ENCODE measurements at regions not wholly inside any gene's neighbourhood (a gene's known extent, or its start where the extent isn't known, plus 50 kb on each side); places are given as distances from the start of the nearest gene placed in this dataset.

- no peak for DNase-seq
Measured at GRCh38 chr16:73172241-73172972, 124.5 kb upstream of the ZFHX3 start.

- no peak for DNase-seq
Measured at GRCh38 chr16:73171901-73172240, 123.9 kb upstream of the ZFHX3 start.

DNA sequence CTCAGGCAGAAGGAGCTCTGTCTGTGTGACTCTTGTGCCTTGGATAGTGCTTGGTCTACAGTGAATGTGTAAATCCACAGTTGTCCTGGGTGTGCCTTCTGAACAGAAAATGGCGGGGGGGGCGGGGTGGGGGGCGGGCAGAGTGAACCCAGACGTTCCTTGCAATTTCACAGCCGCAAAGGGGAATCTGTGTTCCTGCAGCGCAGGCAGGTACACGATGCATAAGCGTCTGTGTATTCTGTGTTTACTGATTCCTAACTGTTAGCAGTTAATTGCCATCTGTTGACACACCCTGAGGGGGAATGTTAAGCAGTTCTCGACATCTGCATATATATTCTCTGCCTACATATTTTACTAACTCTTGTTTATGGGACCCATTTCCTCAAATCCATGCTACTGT is 123.5 kb upstream of the ZFHX3 start:
- peak; percentile 62 for DNase-seq

- no peak for DNase-seq
Measured at GRCh38 chr16:73170612-73171038, 122.7 kb upstream of the ZFHX3 start.

- DNase-seq, result no peak
Measured at GRCh38 chr16:73166947-73167550, 119.1 kb upstream of the ZFHX3 start.

- no peak for DNase-seq
Measured at GRCh38 chr16:73166441-73166851, 118.5 kb upstream of the ZFHX3 start.

- DNase-seq, result no peak
Measured at GRCh38 chr16:73163238-73163815, 115.4 kb upstream of the ZFHX3 start.

- no peak for DNase-seq
Measured at GRCh38 chr16:73161977-73162376, 114.0 kb upstream of the ZFHX3 start.

DNA sequence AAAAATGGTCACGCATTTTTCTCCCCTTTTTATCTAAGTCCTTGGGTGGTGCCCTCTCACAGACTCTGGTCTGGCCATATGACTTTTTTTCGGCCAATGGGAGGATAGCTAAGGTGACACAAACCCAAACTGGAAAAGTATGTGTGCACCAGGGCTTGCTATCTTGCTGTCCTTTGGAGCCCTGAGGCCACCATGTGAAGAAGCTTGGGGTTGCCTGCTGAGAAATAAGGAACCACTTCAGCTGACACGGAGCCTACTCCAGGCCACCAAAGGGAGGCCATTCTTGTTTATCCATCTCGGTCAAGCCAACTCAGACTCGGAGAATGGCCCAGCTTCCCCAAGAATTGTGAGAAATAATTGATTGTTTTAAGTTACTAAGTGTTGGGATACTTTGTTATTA is 111.4 kb upstream of the ZFHX3 start:
- DNase-seq, result no peak

DNA sequence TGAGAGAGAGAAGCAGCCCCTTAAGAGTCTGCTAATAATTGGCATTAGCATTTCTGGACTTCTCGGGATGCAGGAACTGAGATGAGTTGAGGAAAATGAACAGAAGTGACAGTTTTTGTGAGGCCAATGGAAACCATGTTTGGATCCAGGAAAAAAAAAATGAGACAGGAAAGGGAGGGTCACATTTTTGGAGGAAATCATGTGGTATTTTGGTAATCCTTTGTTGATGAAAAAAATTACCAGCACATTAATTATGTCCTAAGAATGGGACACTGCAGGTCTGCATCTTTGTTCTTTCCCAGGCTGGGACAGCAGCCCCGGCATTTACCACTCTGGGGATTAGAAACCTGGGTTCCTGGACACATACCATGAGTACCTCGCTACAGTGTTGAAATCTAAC is 109.9 kb upstream of the ZFHX3 start:
- DNase-seq, result no peak

DNA sequence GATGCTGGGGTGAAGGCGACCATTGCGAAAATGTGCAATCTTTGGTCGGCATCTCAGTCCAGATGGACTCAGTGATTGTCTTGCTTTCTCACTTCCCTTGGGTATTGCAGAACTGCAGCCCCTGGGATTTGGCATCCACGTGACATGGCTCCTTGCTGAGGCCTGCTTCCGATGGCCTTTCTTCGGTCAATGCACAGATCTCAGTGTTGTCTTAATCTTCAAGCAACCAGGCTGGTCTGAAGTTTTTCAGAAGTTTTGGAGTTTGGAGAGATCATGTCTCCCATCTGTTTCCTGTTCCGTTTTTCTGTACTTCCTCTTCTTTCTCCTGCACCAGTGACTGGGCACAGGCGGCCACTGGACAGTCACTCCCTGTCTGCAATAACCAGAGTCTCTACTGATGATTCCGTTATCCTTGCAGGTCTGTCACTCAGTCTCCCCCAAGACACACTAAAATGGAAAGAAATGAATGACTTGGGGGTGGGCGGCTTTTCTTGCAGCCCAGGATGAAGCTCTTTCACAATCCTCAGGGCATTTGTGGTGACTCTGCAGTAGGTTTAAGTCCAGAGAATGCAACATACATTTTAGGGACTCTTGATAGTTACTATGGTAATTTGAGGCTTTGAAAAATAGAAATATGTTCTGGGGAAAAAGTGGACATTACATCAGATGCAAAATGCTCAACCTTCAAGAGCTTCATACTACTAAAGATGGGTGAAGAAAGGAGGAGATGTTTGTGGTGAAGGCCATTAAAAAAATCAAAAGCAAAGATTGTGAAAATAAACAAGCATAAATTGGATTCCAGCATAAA is 106.3 kb upstream of the ZFHX3 start:
- DNase-seq, result no peak

DNA sequence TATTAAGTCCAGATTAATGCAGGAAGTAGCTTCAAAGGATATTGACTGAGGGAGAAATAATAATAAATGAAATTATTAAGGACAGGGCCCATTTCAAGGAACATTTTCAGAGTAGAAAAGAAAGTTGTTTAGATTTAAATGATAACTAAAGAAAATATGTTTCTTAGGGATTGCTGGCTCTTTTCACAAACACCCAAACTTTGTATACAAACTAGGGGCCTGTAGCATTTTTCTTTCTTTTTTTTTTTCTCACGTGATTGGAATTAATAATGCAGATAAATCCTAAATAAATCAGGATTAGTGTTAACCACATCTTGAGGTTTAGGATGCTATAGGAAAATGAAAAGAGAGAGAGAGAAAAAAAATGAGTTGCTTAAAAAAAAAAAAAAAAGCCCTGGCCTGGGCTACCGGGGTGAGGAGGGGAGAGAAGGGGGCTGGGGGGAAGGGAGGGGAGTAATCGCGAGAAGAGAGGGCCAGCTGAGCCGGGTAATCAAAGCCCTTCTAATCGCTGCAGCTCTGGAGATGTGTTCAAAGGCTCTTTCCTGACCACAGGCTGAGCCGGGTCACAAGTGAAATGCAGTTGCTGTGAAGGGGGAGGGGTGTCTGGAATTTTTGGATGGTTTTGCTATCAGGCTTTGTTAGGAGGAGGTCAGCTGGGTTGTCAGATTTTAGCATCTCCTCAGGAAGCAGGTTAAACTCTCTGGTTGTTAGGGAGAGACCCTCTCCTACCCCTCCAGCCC is 104.6 kb upstream of the ZFHX3 start:
- no peak for DNase-seq

- no peak for DNase-seq
Measured at GRCh38 chr16:73151941-73152340, 104.0 kb upstream of the ZFHX3 start.

GRCh38 chr16:73151225-73151624 is 103.3 kb upstream of the ZFHX3 start:
- no peak for DNase-seq

GRCh38 chr16:73150786-73151185 is 102.9 kb upstream of the ZFHX3 start:
- DNase-seq, result no peak

DNA sequence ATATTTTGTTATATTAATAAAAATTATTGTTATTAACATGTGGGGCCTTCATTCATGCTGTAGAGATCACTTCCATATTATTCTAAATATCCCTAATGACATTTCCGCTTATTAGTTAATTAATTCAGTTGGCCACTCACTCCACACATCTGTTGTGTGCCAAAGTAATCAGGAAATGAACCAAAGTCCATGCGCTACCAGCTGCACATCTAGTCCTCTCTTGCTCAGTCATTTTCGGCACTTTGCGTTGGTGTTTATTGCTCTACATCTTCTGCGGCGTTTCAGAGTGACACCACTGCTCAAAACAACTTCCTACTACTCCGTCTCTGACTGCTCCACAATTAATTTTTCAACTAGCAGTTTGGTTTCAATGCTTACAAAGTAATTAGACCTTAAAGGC is 101.4 kb upstream of the ZFHX3 start:
- no peak for DNase-seq

DNA sequence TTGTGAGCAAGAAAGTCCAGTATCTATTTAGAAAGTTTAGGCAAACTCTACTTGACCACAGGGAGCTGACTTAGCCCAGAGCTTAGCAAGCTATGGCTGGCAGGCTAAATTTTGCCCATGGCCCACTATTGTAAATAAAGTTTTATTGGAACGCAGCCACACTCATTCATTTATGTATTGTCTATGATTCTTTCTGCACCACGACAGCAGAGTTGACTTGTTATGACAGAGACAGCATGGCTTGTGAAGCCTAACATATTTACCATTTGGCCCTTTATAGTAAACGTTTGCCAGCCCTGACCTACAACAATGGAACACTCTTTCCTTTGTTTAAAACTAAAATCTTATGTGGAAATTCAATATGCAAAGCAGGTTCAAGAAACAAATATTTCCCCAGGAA is 100.0 kb upstream of the ZFHX3 start:
- no peak for DNase-seq

- DNase-seq, result no peak
Measured at GRCh38 chr16:73145166-73145880, 97.4 kb upstream of the ZFHX3 start.

GRCh38 chr16:73143576-73144422 is 95.9 kb upstream of the ZFHX3 start:
- no peak for DNase-seq

GRCh38 chr16:73143002-73143401 is 95.1 kb upstream of the ZFHX3 start:
- no peak for DNase-seq
